ENCODE measurements at regions not wholly inside any gene's neighbourhood (a gene's known extent, or its start where the extent isn't known, plus 50 kb on each side); places are given as distances from the start of the nearest gene placed in this dataset.

GRCh38 chr10:47160967-47161366 is 139.0 kb upstream of the GDF10 start:
- no peak overlapping the region for H3K4me3 ChIP-seq (ENCODE audit: low read depth, low read length)
- no peak for TF ChIP-seq CTCF (IDR thresholded peaks at IDR 0.05; ENCODE audit: low read depth, low read length, missing control alignments)
- no peaks in the 10 kb centered on the region for H3K36me3 ChIP-seq (replicated peaks)
- DNase-seq = no peak
- in situ Hi-C loops (cut with HindIII; ENCODE audit: low pct_ligation_motif_present, low sequenced_read_pairs) = no loop called here
- H3K27me3 ChIP-seq (replicated peaks) = no peaks in the 10 kb centered on the region
- no peak overlapping the region for H3K27ac ChIP-seq

DNA sequence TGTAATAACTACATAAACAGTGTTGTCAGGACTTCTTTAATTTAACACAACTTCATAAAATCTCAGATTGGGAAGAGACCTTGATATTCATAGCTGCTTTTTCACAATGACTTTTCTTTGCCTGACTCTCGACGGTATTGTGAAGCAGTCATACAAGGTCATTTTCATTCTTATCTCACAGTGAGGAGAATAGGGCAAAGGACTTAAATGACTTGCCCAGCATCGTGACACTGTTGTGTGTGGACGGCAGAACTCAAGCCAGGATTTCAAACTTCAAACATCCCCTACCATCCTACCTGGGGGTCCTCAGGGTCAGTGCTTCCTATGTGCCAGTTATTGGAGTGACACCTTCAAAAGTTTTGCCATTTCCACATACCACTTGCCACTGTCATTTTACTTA is 138.5 kb upstream of the GDF10 start:
- no peak overlapping the region for H3K27ac ChIP-seq
- in situ Hi-C loops (cut with HindIII; ENCODE audit: low pct_ligation_motif_present, low sequenced_read_pairs) = no loop called here
- H3K36me3 ChIP-seq (replicated peaks) = no peaks in the 10 kb centered on the region
- TF ChIP-seq CTCF (IDR thresholded peaks at IDR 0.05; ENCODE audit: low read depth, low read length, missing control alignments) = no peak
- no peak for DNase-seq
- no peak overlapping the region for H3K4me3 ChIP-seq (ENCODE audit: low read depth, low read length)
- no peaks in the 10 kb centered on the region for H3K27me3 ChIP-seq (replicated peaks)

GRCh38 chr10:47164126-47164799 is 135.7 kb upstream of the GDF10 start:
- no peaks in the 10 kb centered on the region for H3K27me3 ChIP-seq (replicated peaks)
- DNase-seq = peak; percentile 93
- in situ Hi-C loops (cut with HindIII; ENCODE audit: low pct_ligation_motif_present, low sequenced_read_pairs) = no loop called here
- no peak for TF ChIP-seq CTCF (IDR thresholded peaks at IDR 0.05; ENCODE audit: low read depth, low read length, missing control alignments)
- H3K36me3 ChIP-seq (replicated peaks) = no peaks in the 10 kb centered on the region
- peak overlapping the region; percentile 97 for H3K27ac ChIP-seq
- no peak overlapping the region for H3K4me3 ChIP-seq (ENCODE audit: low read depth, low read length)

- H3K27ac ChIP-seq = peak overlapping the region; percentile 97
- H3K36me3 ChIP-seq (replicated peaks) = no peaks in the 10 kb centered on the region
- peak; percentile 62 for DNase-seq
- in situ Hi-C loops (cut with HindIII; ENCODE audit: low pct_ligation_motif_present, low sequenced_read_pairs) = no loop called here
- H3K27me3 ChIP-seq (replicated peaks) = no peaks in the 10 kb centered on the region
- H3K4me3 ChIP-seq (ENCODE audit: low read depth, low read length) = no peak overlapping the region
- peak; percentile 32 for TF ChIP-seq CTCF (IDR thresholded peaks at IDR 0.05; ENCODE audit: low read depth, low read length, missing control alignments)
Observed at GRCh38 chr10:47164800-47165128, 135.2 kb upstream of the GDF10 start.

DNA sequence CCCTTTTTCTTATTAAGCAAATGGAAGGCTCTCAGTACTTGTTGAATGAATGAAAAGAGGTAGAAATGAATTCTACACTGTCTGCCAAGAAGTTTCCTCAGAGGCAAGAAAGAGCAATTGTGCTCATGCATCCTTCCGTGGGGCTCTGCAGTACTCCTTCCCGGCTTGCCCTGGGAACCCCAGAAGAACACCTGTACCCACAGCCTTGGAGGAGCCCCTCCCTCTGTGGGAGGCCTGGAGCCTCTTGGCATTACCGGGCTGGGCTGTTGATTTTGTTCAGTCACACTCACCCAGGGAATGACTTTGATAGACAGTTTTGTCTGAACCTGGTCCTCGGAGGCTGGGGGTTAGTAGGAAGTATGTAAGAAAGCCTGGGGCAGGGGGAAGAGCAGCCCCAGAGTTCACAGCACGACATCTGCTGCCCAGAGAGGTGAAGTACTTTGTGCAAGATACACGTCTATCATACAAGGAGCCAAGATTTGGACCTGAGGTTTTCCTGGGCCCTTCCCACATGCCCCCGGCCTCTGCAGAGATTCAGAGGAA is 134.8 kb upstream of the GDF10 start:
- DNase-seq = no peak
- peak; percentile 34 for TF ChIP-seq CTCF (IDR thresholded peaks at IDR 0.05; ENCODE audit: low read depth, low read length, missing control alignments)
- Histone ChIP-seq H3K4me3 (ENCODE audit: low read depth, low read length) (no peak overlapping the region), H3K36me3 (replicated peaks) (no peaks in the 10 kb centered on the region), H3K27ac (peak overlapping the region; percentile 97), H3K27me3 (replicated peaks) (no peaks in the 10 kb centered on the region)
- in situ Hi-C loops (cut with HindIII; ENCODE audit: low pct_ligation_motif_present, low sequenced_read_pairs) = no loop called here

Measured in brain microvascular endothelial cell (primary cell).